ENCODE measurements at regions not wholly inside any gene's neighbourhood (a gene's known extent, or its start where the extent isn't known, plus 50 kb on each side); places are given as distances from the start of the nearest gene placed in this dataset.

DNA sequence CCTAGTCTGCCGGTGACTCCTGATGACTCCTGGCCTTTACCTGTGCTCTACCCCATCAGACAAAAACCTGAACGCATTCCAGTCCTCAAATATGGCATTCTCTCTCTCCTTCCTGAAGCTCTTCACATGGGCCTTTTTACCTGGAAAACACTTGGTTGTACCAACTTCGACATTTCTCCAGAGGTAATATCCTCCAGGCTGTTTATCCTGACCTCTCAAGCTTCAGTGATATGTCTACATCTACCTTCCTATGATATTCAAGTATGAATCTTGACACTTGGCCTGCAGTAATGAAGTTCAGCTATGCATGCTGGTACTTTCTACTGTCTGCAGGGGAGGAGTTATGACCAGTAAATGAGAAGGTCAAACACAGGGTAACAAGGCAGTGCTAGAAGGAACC, 901.8 kb downstream of the VRK1 start:
- Mint-ChIP-seq H3K36me3 (ENCODE audit: low read depth) (no peaks in the 10 kb centered on the region; the same call in 1 of the 2 replicates), H3K4me1 (ENCODE audit: low read depth) (no peaks in the 10 kb centered on the region), H3K9me3 (peaks cover 61% of the 10 kb centered on the region), H3K27me3 (ENCODE audit: insufficient read depth) (no peaks in the 10 kb centered on the region), H3K27ac (no peak overlapping the region), H3K4me3 (no peak overlapping the region)
- DNase-seq, result no peak
- TF ChIP-seq, protein P1, sequence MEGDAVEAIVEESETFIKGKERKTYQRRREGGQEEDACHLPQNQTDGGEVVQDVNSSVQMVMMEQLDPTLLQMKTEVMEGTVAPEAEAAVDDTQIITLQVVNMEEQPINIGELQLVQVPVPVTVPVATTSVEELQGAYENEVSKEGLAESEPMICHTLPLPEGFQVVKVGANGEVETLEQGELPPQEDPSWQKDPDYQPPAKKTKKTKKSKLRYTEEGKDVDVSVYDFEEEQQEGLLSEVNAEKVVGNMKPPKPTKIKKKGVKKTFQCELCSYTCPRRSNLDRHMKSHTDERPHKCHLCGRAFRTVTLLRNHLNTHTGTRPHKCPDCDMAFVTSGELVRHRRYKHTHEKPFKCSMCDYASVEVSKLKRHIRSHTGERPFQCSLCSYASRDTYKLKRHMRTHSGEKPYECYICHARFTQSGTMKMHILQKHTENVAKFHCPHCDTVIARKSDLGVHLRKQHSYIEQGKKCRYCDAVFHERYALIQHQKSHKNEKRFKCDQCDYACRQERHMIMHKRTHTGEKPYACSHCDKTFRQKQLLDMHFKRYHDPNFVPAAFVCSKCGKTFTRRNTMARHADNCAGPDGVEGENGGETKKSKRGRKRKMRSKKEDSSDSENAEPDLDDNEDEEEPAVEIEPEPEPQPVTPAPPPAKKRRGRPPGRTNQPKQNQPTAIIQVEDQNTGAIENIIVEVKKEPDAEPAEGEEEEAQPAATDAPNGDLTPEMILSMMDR (IDR thresholded peaks at IDR 0.05), result no peak

DNA sequence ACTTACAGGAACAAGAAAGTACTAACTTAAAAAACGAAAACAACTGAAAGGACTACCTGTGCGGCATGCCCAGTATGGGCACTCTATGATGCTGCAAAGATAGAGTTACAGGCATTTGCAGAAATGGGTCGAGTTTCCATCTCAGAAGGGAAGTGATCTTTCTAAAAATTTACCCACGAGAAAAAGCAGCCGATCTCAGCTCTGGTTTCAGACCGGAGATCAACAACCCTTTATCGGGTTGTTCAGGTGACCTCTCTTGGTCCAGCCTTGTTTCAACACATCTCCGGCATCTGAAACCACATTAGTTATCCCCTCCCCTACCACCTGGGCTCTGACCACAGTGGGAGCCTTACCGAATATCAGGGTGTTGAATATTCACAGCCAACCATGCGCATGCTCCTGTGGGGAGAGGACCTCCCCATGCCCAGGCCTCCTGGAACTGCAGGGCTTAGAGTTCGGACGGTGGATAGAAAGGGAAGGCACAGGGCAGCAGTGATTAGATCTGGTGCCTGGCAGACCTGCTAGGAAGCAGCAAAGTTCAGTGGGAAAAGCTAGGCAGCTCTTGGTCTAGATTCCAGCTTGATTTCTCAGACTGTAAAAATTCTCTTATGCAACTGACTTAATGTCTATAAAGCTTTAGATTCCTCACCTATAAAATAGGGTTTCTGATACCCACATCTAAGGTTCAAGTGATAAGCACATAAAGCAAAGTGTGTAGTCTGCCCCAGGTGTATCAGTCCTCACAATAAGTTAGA, 906.0 kb downstream of the VRK1 start:
- H3K36me3 Mint-ChIP-seq (ENCODE audit: low read depth), result no peaks in the 10 kb centered on the region; the same call in 1 of the 2 replicates
- peaks cover 67% of the 10 kb centered on the region for H3K9me3 Mint-ChIP-seq
- TF ChIP-seq, protein P1 (IDR thresholded peaks at IDR 0.05), result no peak

DNA sequence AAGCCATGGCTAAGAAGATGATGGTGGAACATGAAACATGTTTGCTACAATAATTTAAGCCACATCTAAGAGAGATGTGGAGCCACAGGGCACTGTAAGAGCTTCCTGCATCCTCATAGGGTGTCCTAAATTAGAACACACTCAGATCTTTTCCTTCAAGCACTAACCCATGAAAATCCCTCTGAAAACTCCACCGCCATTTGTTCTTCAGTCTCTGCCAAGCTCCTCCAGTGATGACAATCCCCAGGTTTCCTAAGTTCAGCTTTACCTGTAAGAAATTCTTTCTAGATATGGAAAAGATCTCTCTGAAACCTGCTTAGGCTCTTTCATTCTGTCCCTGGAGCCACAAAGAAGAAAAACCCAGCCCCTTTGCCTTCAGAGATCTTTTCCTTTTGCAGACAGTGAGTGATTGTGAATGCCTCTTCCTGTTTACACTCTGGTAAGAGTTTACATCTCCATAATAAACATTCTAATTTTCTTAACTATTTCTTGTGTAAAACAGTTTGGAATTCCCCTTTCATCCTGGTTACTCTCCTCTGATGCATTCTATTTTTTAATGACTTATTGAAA, 907.2 kb downstream of the VRK1 start:
- Mint-ChIP-seq H3K9me3 (peaks cover 67% of the 10 kb centered on the region), H3K27me3 (ENCODE audit: insufficient read depth) (no peaks in the 10 kb centered on the region), H3K36me3 (ENCODE audit: low read depth) (peaks cover 4% of the 10 kb centered on the region; the same call in 1 of the 2 replicates), H3K4me1 (ENCODE audit: low read depth) (no peaks in the 10 kb centered on the region), H3K4me3 (no peak overlapping the region), H3K27ac (no peak overlapping the region)
- no peak for DNase-seq
- TF ChIP-seq, protein P1 (IDR thresholded peaks at IDR 0.05), result no peak

More for the DNA sequence above, 906.0 kb downstream of the VRK1 start:
- Mint-ChIP-seq H3K4me1 (ENCODE audit: low read depth) (no peaks in the 10 kb centered on the region), H3K27me3 (ENCODE audit: insufficient read depth) (no peaks in the 10 kb centered on the region), H3K4me3 (no peak overlapping the region), H3K27ac (no peak overlapping the region)
- DNase-seq, result no peak

DNA sequence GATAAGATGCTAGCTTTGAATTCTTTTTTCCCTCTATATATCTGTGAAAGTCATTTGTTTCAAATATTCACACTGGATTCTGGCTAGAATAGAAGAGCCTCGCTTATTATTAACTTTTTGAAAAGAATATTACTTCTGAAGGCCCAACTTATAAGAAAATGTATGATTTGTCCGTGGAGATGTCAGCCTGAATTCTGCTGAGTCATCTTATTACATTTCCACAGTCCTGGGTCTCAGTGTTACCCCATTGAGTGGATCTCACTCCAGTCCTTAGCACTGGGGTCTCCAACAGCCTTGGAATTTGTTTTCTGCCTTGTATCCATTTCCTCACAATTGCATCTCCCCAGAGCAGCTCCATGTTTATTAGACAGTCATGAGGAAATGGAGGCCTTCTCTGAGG, 907.9 kb downstream of the VRK1 start:
- Mint-ChIP-seq H3K27ac (no peak overlapping the region), H3K27me3 (ENCODE audit: insufficient read depth) (no peaks in the 10 kb centered on the region), H3K4me1 (ENCODE audit: low read depth) (no peaks in the 10 kb centered on the region), H3K36me3 (ENCODE audit: low read depth) (peaks cover 4% of the 10 kb centered on the region; the same call in 1 of the 2 replicates), H3K4me3 (no peak overlapping the region), H3K9me3 (peaks cover 65% of the 10 kb centered on the region)
- TF ChIP-seq, protein P1 (IDR thresholded peaks at IDR 0.05), result no peak
- DNase-seq, result no peak

DNA sequence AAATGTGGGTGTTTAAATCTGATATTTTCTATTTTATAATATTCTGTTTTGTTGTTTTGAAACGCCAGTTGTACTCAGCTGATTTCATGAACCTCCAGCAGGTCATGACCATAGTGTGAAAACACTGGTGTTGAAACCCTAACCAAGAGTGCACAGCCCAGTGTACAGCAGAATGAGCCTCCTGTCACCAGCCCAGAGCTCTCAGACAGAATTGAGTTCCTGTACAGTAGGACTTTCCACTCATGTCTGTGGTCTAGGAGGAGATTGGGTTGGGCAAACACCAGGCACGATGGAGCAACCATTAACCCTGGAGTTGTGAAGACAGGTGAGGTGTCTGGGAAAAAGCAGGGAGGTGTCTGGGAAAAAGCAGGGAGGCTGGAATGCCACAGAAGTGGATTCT, 908.8 kb downstream of the VRK1 start:
- Mint-ChIP-seq H3K4me3 (no peak overlapping the region), H3K4me1 (ENCODE audit: low read depth) (no peaks in the 10 kb centered on the region), H3K36me3 (ENCODE audit: low read depth) (peaks cover 4% of the 10 kb centered on the region; the same call in 1 of the 2 replicates), H3K27ac (no peak overlapping the region), H3K27me3 (ENCODE audit: insufficient read depth) (no peaks in the 10 kb centered on the region), H3K9me3 (peaks cover 63% of the 10 kb centered on the region)
- no peak for DNase-seq
- TF ChIP-seq, protein P1 (IDR thresholded peaks at IDR 0.05), result no peak
